IPS-18a (cell line): ENCODE measurements at regions not wholly inside any gene's neighbourhood (a gene's known extent, or its start where the extent isn't known, plus 50 kb on each side); places are given as distances from the start of the nearest gene placed in this dataset.
"Not testable (repeated sequence)": the region's sequence is repeated elsewhere in the genome, so short reads cannot be mapped to it uniquely, and the experiment has no call there.

Experiments
- H3K27ac ChIP-seq: one replicate; pipeline ENCODE4 v1.5.1; 2013; ENCODE audit warnings: low read length
- H3K27me3 ChIP-seq: one replicate; pipeline ENCODE4 v1.6.1; 2013; ENCODE audit warnings: mild to moderate bottlenecking, low read length; ENCODE audit not compliant: control insufficient read depth, insufficient read depth
- H3K36me3 ChIP-seq: one replicate; pipeline ENCODE4 v1.6.1; 2013; ENCODE audit warnings: low read depth, low read length; ENCODE audit not compliant: control insufficient read depth
- H3K4me1 ChIP-seq: one replicate; pipeline ENCODE4 v1.6.1; 2013; ENCODE audit warnings: low read depth, low read length; ENCODE audit not compliant: control insufficient read depth
- H3K4me3 ChIP-seq: one replicate; pipeline ENCODE4 v1.5.1; 2013; ENCODE audit warnings: low read length
- H3K9ac ChIP-seq: one replicate; pipeline ENCODE4 v1.6.1; 2013; ENCODE audit warnings: mild to moderate bottlenecking, low read length, moderate library complexity
- H3K9me3 ChIP-seq: one replicate; pipeline ENCODE4 v1.6.1; 2013; ENCODE audit warnings: low read depth, low read length; ENCODE audit not compliant: control insufficient read depth

DNA sequence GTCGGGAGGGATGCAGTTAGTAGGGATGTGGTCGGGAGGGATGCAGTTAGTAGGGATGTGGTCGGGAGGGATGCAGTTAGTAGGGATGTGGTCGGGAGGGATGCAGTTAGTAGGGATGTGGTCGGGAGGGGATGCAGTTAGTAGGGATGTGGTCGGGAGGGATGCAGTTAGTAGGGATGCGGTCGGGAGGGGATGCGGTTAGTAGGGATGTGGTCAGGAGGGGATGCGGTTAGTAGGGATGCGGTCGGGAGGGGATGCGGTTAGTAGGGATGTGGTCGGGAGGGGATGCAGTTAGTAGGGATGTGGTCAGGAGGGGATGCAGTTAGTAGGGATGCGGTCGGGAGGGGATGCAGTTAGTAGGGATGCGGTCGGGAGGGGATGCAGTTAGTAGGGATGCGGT, 96.2 kb downstream of the BDH1 start:
- not testable (repeated sequence) for H3K4me3 ChIP-seq, H3K4me1 ChIP-seq, H3K36me3 ChIP-seq, H3K9ac ChIP-seq, H3K9me3 ChIP-seq, H3K27ac ChIP-seq
- H3K27me3 ChIP-seq: peaks cover 17% of the 10 kb centered on the region

DNA sequence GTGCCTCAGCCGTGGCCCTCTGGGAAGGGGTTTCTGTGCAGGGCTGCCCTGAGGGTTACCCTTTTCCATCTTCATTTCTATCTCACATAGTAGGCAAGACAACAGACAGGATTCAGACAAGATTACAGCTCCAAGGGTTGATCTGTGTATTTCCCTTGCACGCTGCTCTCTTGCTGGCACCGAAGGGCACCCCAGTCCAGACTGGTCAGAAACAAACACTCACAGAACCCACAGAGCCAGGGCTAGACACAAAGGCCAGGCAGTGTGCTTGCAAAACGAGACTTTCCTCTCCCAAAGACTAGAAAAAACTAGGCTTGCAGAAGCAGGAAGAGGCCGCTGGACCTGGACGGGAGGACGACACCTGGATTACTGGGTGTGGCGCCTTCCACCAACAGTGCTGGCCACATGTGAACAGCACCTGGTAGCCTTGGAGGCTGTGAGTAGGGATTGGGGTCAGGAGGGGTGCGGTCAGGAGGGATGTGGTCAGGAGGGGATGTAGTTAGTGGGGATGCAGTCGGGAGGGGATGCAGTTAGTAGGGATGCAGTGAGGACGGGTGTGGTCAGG, 96.8 kb downstream of the BDH1 start:
- H3K27ac ChIP-seq: no peak overlapping the region

GRCh38 chr3:197458179-197458707, 97.5 kb downstream of the BDH1 start:
- Histone ChIP-seq H3K9me3 (no peaks in the 10 kb centered on the region), H3K36me3 (no peaks in the 10 kb centered on the region), H3K27me3 (peaks cover 24% of the 10 kb centered on the region), H3K4me3 (no peak overlapping the region), H3K27ac (no peak overlapping the region), H3K4me1 (peaks cover 5% of the 10 kb centered on the region), H3K9ac (no peak overlapping the region)

More for the DNA sequence above, 96.8 kb downstream of the BDH1 start:
- Histone ChIP-seq H3K9ac (no peak overlapping the region), H3K4me1 (peaks cover 5% of the 10 kb centered on the region), H3K27me3 (peaks cover 23% of the 10 kb centered on the region), H3K9me3 (no peaks in the 10 kb centered on the region), H3K36me3 (no peaks in the 10 kb centered on the region), H3K4me3 (no peak overlapping the region)

DNA sequence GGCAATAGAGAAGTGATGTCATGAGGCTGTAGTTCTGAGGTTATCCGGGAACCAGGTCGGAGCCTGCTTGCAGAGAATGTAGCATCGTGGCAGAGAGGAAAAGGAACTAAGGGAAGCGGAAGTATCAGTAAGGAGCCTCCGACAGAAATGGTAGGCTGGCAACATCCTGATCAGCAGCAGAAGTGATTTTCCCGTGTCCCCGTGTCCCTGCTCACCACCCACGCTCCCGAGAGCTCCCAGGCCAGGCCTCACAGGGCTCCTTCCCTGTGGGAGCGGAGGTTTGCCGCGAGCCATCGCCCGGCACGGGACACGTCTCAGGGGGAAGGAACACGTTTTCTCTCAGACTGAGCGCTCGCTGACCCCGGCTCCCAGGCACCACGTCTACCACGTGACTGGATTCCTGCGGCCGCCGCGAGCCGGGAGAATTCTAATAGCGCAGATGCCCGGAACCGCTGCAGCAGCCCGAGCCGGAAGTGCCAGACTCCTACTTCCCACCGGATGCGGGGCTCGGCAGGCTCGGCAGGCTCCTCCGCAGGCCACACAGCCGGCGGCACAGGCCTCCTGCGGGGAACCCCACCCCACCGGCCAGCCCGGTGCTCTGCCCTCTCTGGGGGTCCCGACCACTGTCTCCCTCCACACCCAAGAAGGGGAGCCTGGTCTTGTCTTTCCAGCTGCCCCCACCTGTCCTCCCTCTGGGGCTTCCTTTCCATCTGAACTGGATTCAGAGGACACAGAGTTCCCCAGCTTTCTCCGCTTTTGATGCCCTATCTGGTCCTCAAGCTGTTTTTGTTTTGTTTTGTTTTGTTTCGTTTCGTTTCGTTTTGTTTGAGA, 99.3 kb downstream of the BDH1 start:
- Histone ChIP-seq H3K9me3 (no peaks in the 10 kb centered on the region), H3K9ac (peak overlapping the region; percentile 26), H3K27me3 (peaks cover 24% of the 10 kb centered on the region), H3K4me1 (peaks cover 5% of the 10 kb centered on the region), H3K4me3 (peak overlapping the region; percentile 66), H3K36me3 (no peaks in the 10 kb centered on the region), H3K27ac (no peak overlapping the region)

GRCh38 chr3:197454841-197455240, 100.9 kb downstream of the BDH1 start:
- not testable (repeated sequence) for H3K4me3 ChIP-seq, H3K9ac ChIP-seq, H3K9me3 ChIP-seq, H3K36me3 ChIP-seq, H3K27ac ChIP-seq
- Histone ChIP-seq H3K27me3 (peaks cover 24% of the 10 kb centered on the region), H3K4me1 (peaks cover 11% of the 10 kb centered on the region)

GRCh38 chr3:197454014-197454413, 101.8 kb downstream of the BDH1 start:
- no peaks in the 10 kb centered on the region for H3K9me3 ChIP-seq
- peaks cover 11% of the 10 kb centered on the region for H3K4me1 ChIP-seq
- no peak overlapping the region for H3K4me3 ChIP-seq
- no peak overlapping the region for H3K27ac ChIP-seq
- no peak overlapping the region for H3K9ac ChIP-seq
- H3K36me3 ChIP-seq: no peaks in the 10 kb centered on the region
- H3K27me3 ChIP-seq: peaks cover 24% of the 10 kb centered on the region

GRCh38 chr3:197450810-197451209, 105.0 kb downstream of the BDH1 start:
- no peak overlapping the region for H3K27ac ChIP-seq
- H3K4me3 ChIP-seq: no peak overlapping the region
- peaks cover 9% of the 10 kb centered on the region for H3K4me1 ChIP-seq
- no peaks in the 10 kb centered on the region for H3K36me3 ChIP-seq
- peaks cover 19% of the 10 kb centered on the region for H3K27me3 ChIP-seq
- no peaks in the 10 kb centered on the region for H3K9me3 ChIP-seq
- no peak overlapping the region for H3K9ac ChIP-seq

- no peaks in the 10 kb centered on the region for H3K9me3 ChIP-seq
Measured at GRCh38 chr3:197450308-197450707, 105.5 kb downstream of the BDH1 start.

DNA sequence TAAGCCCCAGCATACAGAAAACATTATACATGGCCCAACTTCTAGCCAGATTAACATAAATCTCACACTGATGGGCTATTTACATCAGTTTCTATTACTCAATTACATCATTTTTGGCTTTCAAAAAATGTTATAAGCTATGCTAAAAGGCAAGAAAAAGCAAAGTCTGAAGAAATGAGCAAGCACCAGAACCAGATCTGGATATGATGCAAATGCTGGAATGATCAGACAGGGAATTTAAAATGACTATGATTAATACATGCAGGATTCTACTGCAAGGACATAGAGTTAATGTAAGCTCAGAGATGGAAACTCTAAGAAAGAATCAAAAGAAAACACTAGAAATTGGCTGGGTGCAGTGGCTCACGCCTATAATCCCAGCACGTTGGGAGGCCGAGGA, 106.6 kb downstream of the BDH1 start:
- not testable (repeated sequence) for H3K36me3 ChIP-seq, H3K4me1 ChIP-seq, H3K27ac ChIP-seq, H3K9me3 ChIP-seq, H3K9ac ChIP-seq, H3K4me3 ChIP-seq, H3K27me3 ChIP-seq

More at GRCh38 chr3:197450308-197450707, 105.5 kb downstream of the BDH1 start:
- Histone ChIP-seq H3K4me1 (peaks cover 6% of the 10 kb centered on the region), H3K27ac (no peak overlapping the region), H3K4me3 (no peak overlapping the region), H3K36me3 (no peaks in the 10 kb centered on the region), H3K9ac (no peak overlapping the region), H3K27me3 (peaks cover 14% of the 10 kb centered on the region)

DNA sequence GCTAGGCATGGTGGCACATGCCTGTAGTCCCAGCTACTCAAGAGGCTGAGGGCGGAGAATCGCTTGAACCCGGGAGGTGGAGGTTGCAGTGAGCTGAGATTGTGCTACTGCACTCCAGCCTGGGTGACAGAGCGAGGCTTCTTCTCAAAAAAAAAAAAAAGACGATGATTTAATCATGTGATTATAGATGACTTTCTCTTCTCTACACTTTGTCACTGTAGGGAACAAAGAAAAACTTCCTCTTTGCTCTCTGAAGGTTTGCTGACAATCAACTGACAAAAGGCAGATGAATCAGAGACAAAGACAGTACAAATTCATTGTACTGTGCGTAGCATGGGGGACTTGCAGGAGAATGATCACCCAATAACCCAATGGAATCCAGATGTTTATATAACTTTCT, 108.0 kb downstream of the BDH1 start:
- not testable (repeated sequence) for H3K9me3 ChIP-seq, H3K27me3 ChIP-seq, H3K4me1 ChIP-seq, H3K36me3 ChIP-seq, H3K27ac ChIP-seq, H3K4me3 ChIP-seq, H3K9ac ChIP-seq

- H3K27me3 ChIP-seq: no peaks in the 10 kb centered on the region
- no peaks in the 10 kb centered on the region for H3K9me3 ChIP-seq
- H3K4me1 ChIP-seq: peaks cover 6% of the 10 kb centered on the region
- no peak overlapping the region for H3K4me3 ChIP-seq
- H3K36me3 ChIP-seq: no peaks in the 10 kb centered on the region
- no peak overlapping the region for H3K9ac ChIP-seq
- H3K27ac ChIP-seq: no peak overlapping the region
Measured at GRCh38 chr3:197447057-197447456, 108.7 kb downstream of the BDH1 start.

DNA sequence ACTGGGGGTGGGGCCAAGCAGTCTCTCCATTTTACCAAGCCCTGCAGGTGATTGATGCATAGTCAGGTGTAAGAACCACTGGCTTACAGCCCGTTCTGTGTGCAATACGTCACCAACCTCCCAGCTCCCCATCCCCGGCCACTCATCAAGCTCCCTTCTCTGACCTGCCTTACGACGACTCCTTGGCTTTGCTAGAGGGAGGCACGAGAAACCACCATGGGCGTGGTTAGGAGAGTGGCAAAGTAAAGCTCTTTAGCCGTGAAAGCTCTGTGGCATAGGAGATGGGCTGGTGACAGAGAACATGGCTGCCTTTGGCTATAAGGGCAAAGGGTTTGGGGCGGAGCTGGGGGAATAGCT, 109.1 kb downstream of the BDH1 start:
- Histone ChIP-seq H3K9ac (no peak overlapping the region), H3K4me1 (peaks cover 6% of the 10 kb centered on the region), H3K36me3 (no peaks in the 10 kb centered on the region), H3K27ac (no peak overlapping the region), H3K9me3 (no peaks in the 10 kb centered on the region), H3K4me3 (no peak overlapping the region), H3K27me3 (no peaks in the 10 kb centered on the region)
